ENCODE measurements at regions not wholly inside any gene's neighbourhood (a gene's known extent, or its start where the extent isn't known, plus 50 kb on each side); places are given as distances from the start of the nearest gene placed in this dataset.

DNA sequence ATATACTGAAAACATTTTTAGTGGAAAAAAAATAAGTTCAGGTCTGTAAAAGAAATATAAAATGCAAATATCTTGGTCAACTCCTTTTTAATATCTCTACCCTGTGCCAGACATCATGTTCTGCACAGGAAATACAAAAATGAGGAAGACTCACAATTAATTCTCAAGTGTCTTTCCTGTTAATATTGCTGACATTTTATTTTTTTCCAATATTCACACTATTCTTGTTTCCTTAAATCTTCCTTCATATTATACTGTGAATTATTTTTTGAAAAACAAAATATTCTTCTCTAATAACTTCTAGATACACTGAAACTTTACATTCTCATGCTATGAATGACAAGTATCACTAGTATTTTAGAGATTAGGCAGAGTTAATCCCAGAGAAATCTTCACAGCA is 334.7 kb upstream of the FTMT start:
- Histone ChIP-seq H3K27me3 (ENCODE audit: control insufficient read depth, insufficient read depth, low read length) (no peaks in the 10 kb centered on the region), H3K36me3 (replicated peaks; ENCODE audit: control insufficient read depth, insufficient read depth, low read length) (no peaks in the 10 kb centered on the region), H3K4me3 (ENCODE audit: insufficient read depth, low read depth, low read length) (no peak overlapping the region)
- DNase-seq: no peak

GRCh38 chr5:121525706-121526105 is 326.0 kb upstream of the FTMT start:
- no peak for DNase-seq
- H3K27me3 ChIP-seq (ENCODE audit: control insufficient read depth, insufficient read depth, low read length): no peaks in the 10 kb centered on the region
- H3K4me3 ChIP-seq (ENCODE audit: insufficient read depth, low read depth, low read length): no peak overlapping the region
- H3K36me3 ChIP-seq (replicated peaks; ENCODE audit: control insufficient read depth, insufficient read depth, low read length): no peaks in the 10 kb centered on the region

DNA sequence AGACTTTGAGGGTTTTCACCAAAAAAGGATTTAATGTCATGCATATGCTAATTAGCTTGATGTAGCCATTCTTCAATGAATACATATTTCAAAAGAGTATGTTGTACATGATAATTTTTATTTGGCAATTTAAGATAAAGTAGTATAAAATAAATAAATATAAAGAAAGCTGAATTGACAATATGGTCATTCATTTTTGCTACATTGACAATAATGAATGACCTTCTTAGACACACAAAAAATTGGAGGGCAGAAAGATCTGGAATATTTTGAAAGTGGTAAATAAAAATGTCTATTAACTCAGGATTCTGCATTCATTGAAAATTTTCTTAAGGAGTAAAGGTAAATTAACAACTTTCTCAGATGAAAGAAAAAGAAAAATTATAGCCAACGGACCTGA is 324.8 kb upstream of the FTMT start:
- Histone ChIP-seq H3K4me3 (ENCODE audit: insufficient read depth, low read depth, low read length) (no peak overlapping the region), H3K36me3 (replicated peaks; ENCODE audit: control insufficient read depth, insufficient read depth, low read length) (no peaks in the 10 kb centered on the region), H3K27me3 (ENCODE audit: control insufficient read depth, insufficient read depth, low read length) (no peaks in the 10 kb centered on the region)
- no peak for DNase-seq

DNA sequence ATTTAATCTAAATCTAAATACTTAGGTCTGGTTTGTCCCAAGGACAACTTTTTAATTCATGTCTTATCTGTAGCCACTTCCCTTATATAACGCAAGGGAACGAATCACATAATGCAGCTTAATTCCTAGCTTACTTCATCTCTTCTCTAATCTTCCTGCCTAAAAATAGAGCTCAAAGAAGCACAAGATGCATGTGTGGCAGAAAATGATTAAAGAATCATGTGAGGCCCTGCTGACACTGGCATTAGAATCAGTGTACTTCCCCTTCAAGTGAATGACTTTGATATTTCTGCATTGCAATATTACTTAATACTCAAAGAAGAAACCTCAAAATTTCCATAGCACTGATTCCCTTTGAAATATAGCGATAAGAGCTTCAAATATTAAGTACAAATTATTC is 317.9 kb upstream of the FTMT start:
- H3K4me3 ChIP-seq (ENCODE audit: insufficient read depth, low read depth, low read length): no peak overlapping the region
- no peak for DNase-seq
- H3K36me3 ChIP-seq (replicated peaks; ENCODE audit: control insufficient read depth, insufficient read depth, low read length): no peaks in the 10 kb centered on the region

GRCh38 chr5:121550989-121551388 is 300.7 kb upstream of the FTMT start:
- Histone ChIP-seq H3K36me3 (replicated peaks; ENCODE audit: control insufficient read depth, insufficient read depth, low read length) (no peaks in the 10 kb centered on the region), H3K4me3 (ENCODE audit: insufficient read depth, low read depth, low read length) (no peak overlapping the region), H3K27me3 (ENCODE audit: control insufficient read depth, insufficient read depth, low read length) (no peaks in the 10 kb centered on the region)
- DNase-seq: no peak

More for the DNA sequence above, 317.9 kb upstream of the FTMT start:
- no peaks in the 10 kb centered on the region for H3K27me3 ChIP-seq (ENCODE audit: control insufficient read depth, insufficient read depth, low read length)

DNA sequence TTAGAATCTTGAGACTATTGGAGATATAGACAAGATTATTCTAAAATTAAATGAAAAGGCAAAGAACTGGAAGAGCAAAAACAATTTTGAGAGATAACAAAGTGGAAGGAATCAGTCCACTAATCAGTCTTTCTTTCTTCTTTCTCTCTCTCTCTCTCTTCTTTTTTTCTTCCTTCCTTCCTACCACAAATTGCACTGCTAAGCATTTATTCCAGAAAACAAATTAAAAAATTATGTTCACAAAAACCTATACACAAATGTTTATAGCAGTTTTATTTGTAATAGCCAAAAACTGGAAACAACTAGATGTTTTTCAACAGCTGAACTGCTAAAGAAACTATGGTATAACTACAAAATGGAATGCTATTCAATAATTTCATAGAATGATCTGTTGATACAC is 291.9 kb upstream of the FTMT start:
- Histone ChIP-seq H3K4me3 (ENCODE audit: insufficient read depth, low read depth, low read length) (no peak overlapping the region), H3K27me3 (ENCODE audit: control insufficient read depth, insufficient read depth, low read length) (no peaks in the 10 kb centered on the region), H3K36me3 (replicated peaks; ENCODE audit: control insufficient read depth, insufficient read depth, low read length) (no peaks in the 10 kb centered on the region)
- no peak for DNase-seq

DNA sequence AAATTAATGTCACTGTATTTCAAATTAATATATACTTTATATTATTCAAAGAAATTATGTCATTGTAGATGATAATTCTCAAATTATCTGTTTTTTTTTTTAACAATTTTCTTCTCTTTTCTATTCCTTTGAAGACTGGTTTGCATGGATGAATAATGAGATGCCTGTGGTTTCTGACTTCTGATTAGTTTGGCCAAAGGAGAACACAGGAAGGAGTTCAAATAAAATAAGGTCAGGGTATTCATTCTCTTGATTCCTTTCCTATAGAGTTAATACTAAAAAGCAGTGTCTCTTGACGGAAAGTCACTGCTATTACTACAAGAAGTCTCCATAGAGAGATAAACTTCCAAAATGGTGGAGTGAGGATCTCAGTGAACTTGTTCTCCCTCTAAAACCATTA is 279.6 kb upstream of the FTMT start:
- Histone ChIP-seq H3K36me3 (replicated peaks; ENCODE audit: control insufficient read depth, insufficient read depth, low read length) (no peaks in the 10 kb centered on the region), H3K27me3 (ENCODE audit: control insufficient read depth, insufficient read depth, low read length) (no peaks in the 10 kb centered on the region), H3K4me3 (ENCODE audit: insufficient read depth, low read depth, low read length) (no peak overlapping the region)
- DNase-seq: no peak

DNA sequence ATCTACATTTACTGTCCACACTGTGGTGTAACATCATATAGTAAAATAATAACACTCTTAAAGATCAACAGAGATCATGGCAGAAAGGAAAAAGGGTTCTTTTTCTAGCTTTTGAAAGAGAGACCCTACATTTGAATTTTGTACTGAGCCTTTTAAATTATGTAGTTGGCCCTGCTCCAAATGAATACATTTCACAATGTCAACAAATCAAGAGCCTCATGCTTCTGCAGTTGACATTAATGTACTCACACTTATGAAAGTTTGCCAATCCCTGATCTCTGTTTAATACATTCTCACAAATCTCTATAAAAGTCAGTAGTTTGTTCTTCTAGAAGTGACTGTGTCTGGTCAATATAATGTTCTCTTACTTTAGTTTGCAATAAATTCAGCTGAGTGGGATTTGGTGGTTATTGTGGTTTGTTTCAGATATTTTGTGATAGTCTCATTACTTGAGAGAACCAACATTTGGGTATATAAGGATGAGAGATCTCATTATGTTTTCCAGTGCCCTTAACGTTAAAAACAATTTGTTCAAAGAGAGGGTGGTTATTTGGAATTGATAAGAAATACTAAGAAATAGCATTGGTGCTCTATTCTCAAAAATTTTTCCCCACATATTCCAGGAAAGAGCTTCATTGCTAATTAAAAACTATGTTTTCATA is 277.8 kb upstream of the FTMT start:
- no peaks in the 10 kb centered on the region for H3K27me3 ChIP-seq (ENCODE audit: control insufficient read depth, insufficient read depth, low read length)
- no peak for DNase-seq
- H3K36me3 ChIP-seq (replicated peaks; ENCODE audit: control insufficient read depth, insufficient read depth, low read length): no peaks in the 10 kb centered on the region
- H3K4me3 ChIP-seq (ENCODE audit: insufficient read depth, low read depth, low read length): no peak overlapping the region

DNA sequence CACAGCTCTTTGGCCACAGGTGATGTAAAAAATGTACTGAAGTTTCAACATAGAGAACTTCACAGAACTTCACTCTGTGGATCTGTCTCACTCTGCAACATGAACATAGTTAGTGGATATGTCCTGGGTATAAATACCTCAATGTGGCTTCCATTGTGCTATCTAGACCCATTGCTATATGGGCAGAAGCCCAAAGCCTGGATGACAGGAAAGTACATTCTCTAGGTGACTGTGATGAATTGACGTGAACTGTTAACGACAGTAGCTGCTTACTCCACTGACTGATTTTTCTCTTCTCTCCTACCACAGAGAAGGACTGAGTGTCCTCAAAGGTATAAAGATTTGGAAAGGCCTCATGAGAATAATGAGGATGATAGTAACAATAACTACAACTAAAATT is 270.1 kb upstream of the FTMT start:
- no peaks in the 10 kb centered on the region for H3K36me3 ChIP-seq (replicated peaks; ENCODE audit: control insufficient read depth, insufficient read depth, low read length)
- no peaks in the 10 kb centered on the region for H3K27me3 ChIP-seq (ENCODE audit: control insufficient read depth, insufficient read depth, low read length)
- H3K4me3 ChIP-seq (ENCODE audit: insufficient read depth, low read depth, low read length): no peak overlapping the region
- DNase-seq: no peak

- no peak for DNase-seq
- Histone ChIP-seq H3K27me3 (ENCODE audit: control insufficient read depth, insufficient read depth, low read length) (no peaks in the 10 kb centered on the region), H3K4me3 (ENCODE audit: insufficient read depth, low read depth, low read length) (no peak overlapping the region), H3K36me3 (replicated peaks; ENCODE audit: control insufficient read depth, insufficient read depth, low read length) (no peaks in the 10 kb centered on the region)
Measured at GRCh38 chr5:121596882-121597281, 254.8 kb upstream of the FTMT start.

DNA sequence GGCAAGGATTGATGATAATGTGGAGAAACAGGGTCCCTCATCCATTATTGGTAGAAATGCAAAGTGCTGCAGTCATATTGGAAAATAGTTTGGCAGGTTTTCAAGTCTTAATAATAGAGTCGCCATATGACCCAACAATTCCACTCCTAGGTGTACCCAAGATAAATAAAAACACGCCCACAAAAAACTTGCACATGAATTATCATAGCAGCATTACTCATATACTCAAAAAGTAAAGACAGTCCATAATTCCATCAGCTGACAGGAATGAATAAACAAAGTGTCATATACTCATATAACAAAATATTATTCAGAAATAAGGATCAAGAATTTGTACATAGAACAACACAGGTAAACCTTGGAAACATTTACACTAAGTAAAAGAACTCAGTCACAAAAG is 242.9 kb upstream of the FTMT start:
- no peaks in the 10 kb centered on the region for H3K27me3 ChIP-seq (ENCODE audit: control insufficient read depth, insufficient read depth, low read length)
- no peak for DNase-seq
- H3K4me3 ChIP-seq (ENCODE audit: insufficient read depth, low read depth, low read length): no peak overlapping the region
- H3K36me3 ChIP-seq (replicated peaks; ENCODE audit: control insufficient read depth, insufficient read depth, low read length): no peaks in the 10 kb centered on the region

DNA sequence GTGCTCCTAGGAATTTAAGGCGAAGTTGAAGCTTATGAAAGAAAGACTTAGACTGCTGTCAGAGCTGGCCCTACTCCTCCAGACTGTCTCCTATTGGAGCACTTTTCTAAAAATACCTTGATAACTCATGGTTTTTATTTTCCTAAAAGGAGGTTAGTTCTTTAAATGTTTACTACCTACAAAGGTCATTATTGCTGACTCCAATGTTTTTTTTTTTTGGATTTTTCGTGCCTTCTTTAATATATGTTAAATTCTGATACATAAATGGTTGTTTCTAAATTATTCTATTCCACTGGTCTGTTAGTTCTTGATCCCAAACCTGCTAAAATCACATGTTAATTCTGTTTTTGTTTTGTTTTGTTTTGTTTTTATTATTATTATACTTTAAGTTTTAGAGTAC is 227.6 kb upstream of the FTMT start:
- Histone ChIP-seq H3K27me3 (ENCODE audit: control insufficient read depth, insufficient read depth, low read length) (no peaks in the 10 kb centered on the region), H3K36me3 (replicated peaks; ENCODE audit: control insufficient read depth, insufficient read depth, low read length) (no peaks in the 10 kb centered on the region), H3K4me3 (ENCODE audit: insufficient read depth, low read depth, low read length) (no peak overlapping the region)
- DNase-seq: no peak

DNA sequence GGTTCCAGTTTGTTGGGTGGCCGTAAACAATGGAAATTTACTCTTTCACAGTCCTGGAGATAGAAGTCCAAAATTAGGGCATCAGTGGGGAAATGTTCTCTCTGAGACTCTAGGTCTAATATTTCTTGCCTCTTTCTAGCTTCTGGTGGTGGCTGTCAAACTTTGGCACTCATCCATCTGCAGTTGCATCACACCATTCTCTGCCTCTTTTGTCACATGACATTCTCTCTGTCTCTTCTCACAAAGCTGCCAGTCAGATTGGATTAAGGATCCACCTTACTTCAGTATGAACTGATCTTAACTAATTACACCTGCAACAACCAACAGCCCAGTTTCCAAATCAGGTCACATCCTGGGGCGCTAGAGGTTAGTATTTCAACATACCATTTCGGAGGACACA is 222.9 kb upstream of the FTMT start:
- Histone ChIP-seq H3K36me3 (replicated peaks; ENCODE audit: control insufficient read depth, insufficient read depth, low read length) (no peaks in the 10 kb centered on the region), H3K4me3 (ENCODE audit: insufficient read depth, low read depth, low read length) (no peak overlapping the region), H3K27me3 (ENCODE audit: control insufficient read depth, insufficient read depth, low read length) (no peaks in the 10 kb centered on the region)
- no peak for DNase-seq

DNA sequence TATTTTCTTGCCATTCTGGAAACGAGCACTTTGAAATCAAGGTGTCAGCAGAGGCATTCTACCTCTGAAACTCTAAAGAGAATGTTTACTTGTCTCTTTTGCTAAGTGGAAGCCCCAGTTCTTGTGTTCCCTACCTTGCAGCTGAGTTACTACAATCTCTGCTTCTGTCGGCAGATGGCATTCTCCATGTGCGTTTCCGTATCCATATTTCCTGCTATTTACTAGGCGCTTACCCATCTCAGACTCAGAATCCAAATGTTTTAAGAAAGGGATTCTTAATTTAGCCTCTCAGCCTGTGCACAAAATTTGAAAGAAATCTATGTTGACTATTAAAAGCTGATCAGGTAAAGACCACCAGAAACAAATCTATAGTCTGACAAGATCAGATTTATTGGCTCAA is 221.3 kb upstream of the FTMT start:
- Histone ChIP-seq H3K4me3 (ENCODE audit: insufficient read depth, low read depth, low read length) (no peak overlapping the region), H3K27me3 (ENCODE audit: control insufficient read depth, insufficient read depth, low read length) (no peaks in the 10 kb centered on the region), H3K36me3 (replicated peaks; ENCODE audit: control insufficient read depth, insufficient read depth, low read length) (no peaks in the 10 kb centered on the region)
- DNase-seq: no peak

DNA sequence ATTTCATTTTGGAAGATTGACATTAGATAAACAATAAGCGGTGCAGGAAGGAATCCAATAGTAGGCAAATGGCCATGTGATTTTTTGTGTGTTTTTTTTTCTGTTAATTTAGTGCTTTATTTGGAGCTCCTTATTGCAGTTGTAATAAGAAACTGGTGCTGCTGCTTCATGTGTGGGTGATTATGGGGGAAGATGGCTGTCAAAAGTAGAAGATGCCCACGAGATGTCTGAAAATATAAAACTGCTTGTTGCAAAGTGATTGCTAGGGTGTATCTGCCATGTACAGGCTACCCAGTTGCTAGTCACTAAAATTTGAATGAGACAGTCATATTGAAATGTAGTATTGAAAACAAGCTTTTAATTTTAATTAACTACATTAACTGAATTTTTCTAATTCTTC is 216.7 kb upstream of the FTMT start:
- no peaks in the 10 kb centered on the region for H3K36me3 ChIP-seq (replicated peaks; ENCODE audit: control insufficient read depth, insufficient read depth, low read length)
- no peak overlapping the region for H3K4me3 ChIP-seq (ENCODE audit: insufficient read depth, low read depth, low read length)
- DNase-seq: no peak
- no peaks in the 10 kb centered on the region for H3K27me3 ChIP-seq (ENCODE audit: control insufficient read depth, insufficient read depth, low read length)

GRCh38 chr5:121638126-121638525 is 213.6 kb upstream of the FTMT start:
- Histone ChIP-seq H3K4me3 (ENCODE audit: insufficient read depth, low read depth, low read length) (no peak overlapping the region), H3K27me3 (ENCODE audit: control insufficient read depth, insufficient read depth, low read length) (no peaks in the 10 kb centered on the region), H3K36me3 (replicated peaks; ENCODE audit: control insufficient read depth, insufficient read depth, low read length) (no peaks in the 10 kb centered on the region)
- no peak for DNase-seq
